Esophagus muscularis mucosa (tissue), 4 donors: ENCODE measurements at regions not wholly inside any gene's neighbourhood (a gene's known extent, or its start where the extent isn't known, plus 50 kb on each side); places are given as distances from the start of the nearest gene placed in this dataset.

Experiments
- EP300 ChIP-seq: sonication (generic); formaldehyde crosslinking; IDR thresholded peaks from one replicate; pipeline ENCODE4 v1.6.1; 2017; ENCODE audit warnings: antibody characterized with exemption
- POLR2A ChIP-seq: fragments of 450-650 bp; IDR thresholded peaks from one replicate; pipeline ENCODE4 v1.6.1; 2017; ENCODE audit warnings: antibody characterized with exemption, moderate library complexity, mild to moderate bottlenecking, low read depth
- POLR2AphosphoS5 ChIP-seq, 2 donors: sonication (generic); formaldehyde crosslinking; IDR thresholded peaks; one replicate each; pipeline ENCODE4 v1.6.1; 2017; ENCODE audit warnings: antibody characterized with exemption in 2 of 2
- TF ChIP-seq, protein P1 (sequence below), 3 experiments: fragments of 200-600 bp in 2 of 3; fragments of 450-650 bp in 1 of 3; sonication (generic) in 2 of 3; IDR thresholded peaks; one replicate each; pipeline ENCODE4 v1.5.1; 2017 to 2019; ENCODE audit warnings: antibody characterized with exemption in 3 of 3, mild to moderate bottlenecking in 2 of 3, moderate library complexity in 1 of 3

- TF ChIP-seq POLR2AphosphoS5 (IDR thresholded peaks at IDR 0.05) = no peak
- TF ChIP-seq, protein P1, sequence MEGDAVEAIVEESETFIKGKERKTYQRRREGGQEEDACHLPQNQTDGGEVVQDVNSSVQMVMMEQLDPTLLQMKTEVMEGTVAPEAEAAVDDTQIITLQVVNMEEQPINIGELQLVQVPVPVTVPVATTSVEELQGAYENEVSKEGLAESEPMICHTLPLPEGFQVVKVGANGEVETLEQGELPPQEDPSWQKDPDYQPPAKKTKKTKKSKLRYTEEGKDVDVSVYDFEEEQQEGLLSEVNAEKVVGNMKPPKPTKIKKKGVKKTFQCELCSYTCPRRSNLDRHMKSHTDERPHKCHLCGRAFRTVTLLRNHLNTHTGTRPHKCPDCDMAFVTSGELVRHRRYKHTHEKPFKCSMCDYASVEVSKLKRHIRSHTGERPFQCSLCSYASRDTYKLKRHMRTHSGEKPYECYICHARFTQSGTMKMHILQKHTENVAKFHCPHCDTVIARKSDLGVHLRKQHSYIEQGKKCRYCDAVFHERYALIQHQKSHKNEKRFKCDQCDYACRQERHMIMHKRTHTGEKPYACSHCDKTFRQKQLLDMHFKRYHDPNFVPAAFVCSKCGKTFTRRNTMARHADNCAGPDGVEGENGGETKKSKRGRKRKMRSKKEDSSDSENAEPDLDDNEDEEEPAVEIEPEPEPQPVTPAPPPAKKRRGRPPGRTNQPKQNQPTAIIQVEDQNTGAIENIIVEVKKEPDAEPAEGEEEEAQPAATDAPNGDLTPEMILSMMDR (IDR thresholded peaks at IDR 0.05) = no peak
- TF ChIP-seq POLR2A = no peak
- TF ChIP-seq EP300 = no peak
Observed at GRCh38 chr9:93750045-93750444, 173.7 kb downstream of the PHF2 start.
